ENCODE measurements at regions not wholly inside any gene's neighbourhood (a gene's known extent, or its start where the extent isn't known, plus 50 kb on each side); places are given as distances from the start of the nearest gene placed in this dataset.

DNA sequence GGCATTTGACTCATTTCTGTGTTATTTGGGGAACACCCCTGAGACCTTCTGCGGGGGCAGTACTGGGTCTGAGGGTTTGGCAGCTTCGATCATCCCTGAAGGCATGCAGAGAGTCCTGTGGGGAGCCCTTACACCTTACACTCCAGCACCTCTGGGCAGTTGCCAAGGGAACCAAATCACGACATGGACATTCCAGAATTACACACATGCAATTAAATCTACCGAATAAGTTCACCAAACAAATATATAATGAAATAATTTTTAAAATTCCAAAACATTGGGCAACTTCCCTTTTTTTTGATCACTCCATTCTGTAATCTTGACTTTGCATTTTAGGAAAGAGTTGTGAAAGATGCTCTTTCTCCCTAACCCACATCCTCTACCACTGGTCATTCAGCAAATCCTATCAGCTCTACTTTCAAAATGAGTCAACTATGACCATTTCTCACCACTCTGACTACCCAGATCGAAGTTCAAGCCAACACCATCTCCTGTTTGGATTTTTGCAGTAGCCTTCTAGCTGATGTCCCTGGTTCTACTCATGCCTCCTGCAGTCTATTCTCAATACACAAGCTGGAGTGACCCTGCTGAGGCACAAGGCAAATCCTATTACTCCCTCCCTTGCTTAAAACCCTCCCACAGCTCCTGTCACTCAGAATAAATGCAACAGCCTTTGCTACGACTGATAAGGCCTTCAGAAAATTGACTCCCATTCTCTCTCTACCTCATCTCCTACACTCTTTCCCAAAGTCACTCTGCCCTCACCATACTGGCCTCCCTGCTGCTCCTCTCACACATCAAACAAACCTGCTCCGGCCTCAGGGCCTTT is 533.3 kb downstream of the HACE1 start:
- DNase-seq (ENCODE audit: low read depth in 2 of 3, low spot score in 2 of 3): no peak

GRCh38 chr6:104325341-104326172 is 534.2 kb downstream of the HACE1 start:
- no peak for DNase-seq (ENCODE audit: low read depth in 2 of 3, low spot score in 2 of 3)

- no peak for DNase-seq (ENCODE audit: low read depth in 2 of 3, low spot score in 2 of 3)
These were observed 535.4 kb downstream of the HACE1 start for GRCh38 chr6:104324301-104324700.

DNA sequence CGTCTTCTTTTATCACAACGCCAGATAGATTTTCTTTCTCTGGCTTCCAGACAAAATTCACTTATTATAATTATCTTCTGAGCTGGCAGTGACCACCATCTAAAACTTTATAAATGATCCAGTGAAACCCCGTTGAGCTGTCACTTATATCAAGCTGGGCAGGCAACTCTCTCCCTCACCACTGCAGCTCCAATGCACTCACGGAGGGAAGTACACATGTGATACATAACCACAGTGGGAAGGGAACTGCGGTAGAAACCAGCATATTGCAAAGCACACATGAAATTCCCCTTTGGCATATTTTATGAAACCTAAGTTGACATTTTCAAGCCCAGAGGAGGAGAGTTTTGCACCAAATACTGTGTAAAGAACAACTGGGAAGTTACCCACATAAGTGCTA is 536.9 kb downstream of the HACE1 start:
- no peak for DNase-seq (ENCODE audit: low read depth in 2 of 3, low spot score in 2 of 3)

DNA sequence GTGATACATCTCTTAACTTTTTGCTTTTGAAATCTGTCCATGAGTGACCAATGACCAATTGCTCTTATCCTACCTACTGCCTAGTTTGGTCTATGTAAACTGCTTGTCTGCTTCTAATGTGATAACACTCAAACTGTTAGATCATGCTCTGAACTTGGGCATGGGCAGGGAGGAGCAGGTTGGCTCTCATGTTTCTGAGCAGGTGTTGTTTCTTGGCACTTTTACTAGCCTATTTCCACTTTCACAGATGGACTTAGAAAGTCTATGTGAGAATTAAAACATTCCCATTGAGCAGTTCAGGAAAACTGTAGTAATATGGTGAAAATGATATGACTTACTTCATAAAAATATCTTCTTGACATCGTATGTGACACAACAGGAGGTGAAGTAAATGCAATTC is 538.4 kb downstream of the HACE1 start:
- no peak for DNase-seq (ENCODE audit: low read depth in 2 of 3, low spot score in 2 of 3)

- DNase-seq (ENCODE audit: low read depth in 2 of 3, low spot score in 2 of 3): no peak
These were observed 538.8 kb downstream of the HACE1 start for GRCh38 chr6:104320896-104321295.

DNA sequence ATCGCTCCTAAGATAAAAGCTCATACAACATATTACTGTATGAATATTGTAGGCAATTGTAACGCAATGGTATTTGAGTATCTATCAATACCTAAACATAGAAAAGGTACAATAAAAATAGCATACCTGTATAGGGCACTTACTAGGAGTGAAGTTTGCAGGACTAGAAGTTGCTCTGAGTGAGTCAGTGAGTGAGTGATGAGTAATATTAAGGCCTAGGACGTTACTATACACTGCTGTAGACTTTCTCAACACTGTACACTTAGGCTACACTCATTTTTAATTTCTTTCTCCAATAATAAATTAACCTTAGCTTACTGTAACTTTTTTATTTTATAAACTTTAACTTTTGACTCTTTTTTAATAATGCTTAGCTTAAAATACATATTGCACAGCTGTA is 546.9 kb downstream of the HACE1 start:
- no peak for DNase-seq (ENCODE audit: low read depth in 2 of 3, low spot score in 2 of 3)

- DNase-seq (ENCODE audit: low read depth in 2 of 3, low spot score in 2 of 3): no peak
These were observed 553.5 kb downstream of the HACE1 start for GRCh38 chr6:104306211-104306610.

GRCh38 chr6:104305206-104305605 is 554.5 kb downstream of the HACE1 start:
- no peak for DNase-seq (ENCODE audit: low read depth in 2 of 3, low spot score in 2 of 3)

DNA sequence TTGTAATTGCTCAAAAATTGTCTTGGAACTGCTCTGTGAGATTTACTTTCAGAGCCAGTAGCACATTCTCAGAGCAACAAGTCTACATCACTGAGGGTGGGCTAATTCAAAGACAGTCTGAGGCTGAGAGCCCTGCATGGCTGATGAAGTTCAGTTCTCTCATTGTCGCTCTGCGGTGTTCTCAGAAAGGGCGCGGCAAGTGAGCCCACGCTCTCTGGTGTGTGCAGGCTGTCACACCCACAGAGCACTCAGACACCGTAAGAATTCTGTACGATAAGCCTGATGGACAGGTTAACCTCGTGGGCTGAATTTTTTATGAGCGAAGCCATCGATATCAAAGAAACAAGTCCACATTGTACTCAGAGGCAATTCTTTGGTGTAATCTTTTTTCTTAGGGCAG is 557.8 kb downstream of the HACE1 start:
- no peak for DNase-seq (ENCODE audit: low read depth in 2 of 3, low spot score in 2 of 3)

DNA sequence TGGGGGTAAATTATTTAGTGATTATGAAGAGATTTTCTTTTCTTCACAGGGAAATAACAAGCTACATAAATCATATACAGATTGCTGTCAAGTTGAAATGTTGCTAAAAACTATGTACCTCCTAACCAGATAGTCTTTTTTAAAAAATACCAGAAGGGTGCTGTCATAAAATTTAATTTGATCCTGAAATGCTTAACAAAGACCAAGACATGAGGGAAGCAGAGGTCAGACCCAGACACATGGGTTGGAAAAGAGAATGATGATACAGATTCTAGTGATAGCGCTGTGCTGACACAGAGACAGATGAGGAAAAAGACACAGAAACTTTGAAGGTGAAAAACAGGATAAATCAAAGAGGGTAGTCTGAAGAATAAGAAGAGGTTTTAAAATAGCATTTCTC is 573.1 kb downstream of the HACE1 start:
- no peak for DNase-seq (ENCODE audit: low read depth in 2 of 3, low spot score in 2 of 3)

DNA sequence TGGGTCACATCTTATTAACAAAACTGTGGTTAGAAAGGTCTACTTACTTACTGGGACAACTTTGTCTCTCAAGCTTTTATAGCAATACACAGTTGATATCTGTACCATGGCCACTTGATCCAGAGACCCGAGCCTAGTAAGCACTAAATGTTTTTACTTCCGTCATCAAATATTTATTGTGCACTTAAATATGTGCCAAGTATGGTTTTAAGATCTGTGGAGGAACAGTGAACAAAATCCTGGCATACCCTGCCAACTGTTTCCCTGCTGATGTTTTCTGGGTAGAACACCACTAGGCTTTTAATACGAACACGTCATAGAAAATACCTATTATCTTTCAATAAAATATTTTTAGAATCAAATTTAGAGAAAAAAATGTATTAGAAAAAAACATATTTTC is 574.8 kb downstream of the HACE1 start:
- DNase-seq (ENCODE audit: low read depth in 2 of 3, low spot score in 2 of 3): no peak

DNA sequence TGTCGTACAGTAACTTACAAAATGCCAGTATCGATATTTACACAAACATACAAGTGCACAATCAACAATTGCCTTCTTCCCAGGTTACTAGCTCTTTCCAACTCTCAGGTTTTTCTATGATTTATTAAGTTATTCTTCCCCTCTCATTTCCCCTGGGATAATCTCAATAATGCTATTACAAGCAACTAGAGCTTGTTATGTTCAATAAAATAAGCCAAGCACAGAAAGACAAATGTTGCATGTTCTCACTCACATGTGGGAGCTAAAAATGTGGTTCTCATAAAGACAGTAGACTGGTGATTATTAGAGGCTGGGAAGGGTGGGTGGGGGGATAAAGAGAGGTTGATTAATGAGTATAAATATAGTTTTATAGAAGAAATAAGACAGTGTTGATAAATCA is 577.1 kb downstream of the HACE1 start:
- DNase-seq (ENCODE audit: low read depth in 2 of 3, low spot score in 2 of 3): no peak

DNA sequence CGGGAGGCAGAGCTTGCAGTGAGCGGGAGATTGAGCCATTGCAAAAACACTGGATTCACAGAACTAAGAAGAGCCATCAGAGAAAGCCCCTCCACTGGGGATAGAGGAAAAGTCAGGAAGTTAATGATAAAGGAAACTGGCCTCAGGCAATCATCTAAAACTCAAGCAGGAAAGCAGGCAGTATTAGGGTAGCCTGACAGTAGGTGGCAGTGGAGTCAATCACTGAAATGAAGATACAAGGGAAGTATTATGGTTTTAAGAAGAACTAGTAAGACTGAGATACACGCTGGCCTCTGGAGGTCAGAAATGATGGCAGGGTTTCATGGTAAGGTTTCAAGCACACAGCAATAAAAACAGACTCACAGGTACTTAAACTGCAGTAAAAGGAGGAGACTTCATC is 578.3 kb downstream of the HACE1 start:
- no peak for DNase-seq (ENCODE audit: low read depth in 2 of 3, low spot score in 2 of 3)

GRCh38 chr6:104268389-104268788 is 591.3 kb downstream of the HACE1 start:
- no peak for DNase-seq (ENCODE audit: low read depth in 2 of 3, low spot score in 2 of 3)

- DNase-seq (ENCODE audit: low read depth in 2 of 3, low spot score in 2 of 3): no peak
These were observed 592.8 kb downstream of the HACE1 start for GRCh38 chr6:104266922-104267321.

- no peak for DNase-seq (ENCODE audit: low read depth in 2 of 3, low spot score in 2 of 3)
These were observed 603.1 kb downstream of the HACE1 start for GRCh38 chr6:104256646-104257045.

- DNase-seq (ENCODE audit: low read depth in 2 of 3, low spot score in 2 of 3): no peak
These were observed 606.5 kb downstream of the HACE1 start for GRCh38 chr6:104253236-104253635.

GRCh38 chr6:104252276-104252675 is 607.4 kb downstream of the HACE1 start:
- DNase-seq (ENCODE audit: low read depth in 2 of 3, low spot score in 2 of 3): no peak

- DNase-seq (ENCODE audit: low read depth in 2 of 3, low spot score in 2 of 3): no peak
These were observed 608.1 kb downstream of the HACE1 start for GRCh38 chr6:104251651-104252050.

- DNase-seq (ENCODE audit: low read depth in 2 of 3, low spot score in 2 of 3): no peak
These were observed 618.9 kb downstream of the HACE1 start for GRCh38 chr6:104240865-104241264.

GRCh38 chr6:104239971-104240370 is 619.7 kb downstream of the HACE1 start:
- DNase-seq (ENCODE audit: low read depth in 2 of 3, low spot score in 2 of 3): no peak

All from activated CD8-positive, alpha-beta memory T cell treated with anti-CD3 and anti-CD28 coated beads for 48 hours (primary cell).